Activated CD4-positive, CD25-positive, alpha-beta regulatory T cell treated with anti-CD3 and anti-CD28 coated beads, Interleukin-2, amount 50 U/mL, for 72 hours (primary cell): ENCODE measurements at regions not wholly inside any gene's neighbourhood (a gene's known extent, or its start where the extent isn't known, plus 50 kb on each side); places are given as distances from the start of the nearest gene placed in this dataset.

Experiments
- DNase-seq: peaks from one replicate; pipeline ENCODE4 v3.0.0; 2021

DNA sequence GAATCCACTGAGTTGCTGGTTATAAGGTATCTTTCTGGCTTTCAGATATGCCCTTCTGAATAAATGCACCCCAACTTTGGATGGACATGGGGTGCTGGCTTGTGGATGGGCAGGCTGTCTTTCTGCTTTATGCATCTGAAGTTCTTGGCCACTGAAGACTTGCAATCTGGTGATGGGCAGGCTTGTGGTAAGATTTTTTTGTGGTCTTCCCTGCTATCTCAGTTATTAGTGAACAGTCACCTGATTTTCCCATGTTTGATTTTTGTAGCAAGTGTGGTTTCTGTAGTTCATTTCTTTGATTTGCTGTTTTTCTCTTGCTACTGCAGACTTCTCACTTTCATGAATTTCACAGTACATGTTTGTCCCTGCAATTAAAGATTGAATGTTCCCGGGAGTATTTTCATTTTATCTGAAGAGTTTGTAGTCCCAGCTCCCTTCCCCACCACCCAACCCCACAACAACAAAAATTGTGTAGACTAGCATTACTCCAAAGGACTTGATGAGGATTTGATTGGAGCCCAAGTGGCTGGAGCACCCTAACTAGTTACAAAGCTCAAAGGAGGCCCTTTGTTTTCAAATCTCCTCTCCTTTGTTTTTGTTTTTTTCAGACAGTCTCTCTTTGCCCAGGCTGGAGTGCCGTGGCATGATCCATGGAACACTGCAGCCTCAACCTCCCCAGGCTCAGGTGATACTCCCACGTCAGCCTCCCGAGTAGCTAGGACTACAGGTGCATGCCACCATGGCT lies 63.6 kb upstream of the MGAT5 start:
- DNase-seq, result no peak

DNA sequence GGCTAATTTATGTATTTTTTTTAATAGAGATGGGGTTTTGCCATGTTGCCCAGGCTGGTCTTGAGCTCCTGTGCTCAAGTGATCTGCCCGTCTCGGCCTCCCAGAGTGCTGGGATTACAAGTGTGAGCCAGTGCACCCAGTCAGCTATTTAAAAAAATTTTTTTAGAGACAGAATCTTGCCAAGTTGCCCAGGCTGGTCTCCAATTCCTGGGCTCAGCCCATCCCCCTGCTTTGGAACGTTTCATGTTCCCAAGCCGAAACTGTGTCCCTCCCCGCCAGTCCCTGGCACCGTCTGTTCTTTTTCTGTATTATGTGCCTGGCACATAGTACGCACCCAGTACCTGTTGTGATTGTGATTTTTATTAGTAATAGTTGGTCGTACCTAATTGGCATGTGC lies 63.1 kb upstream of the MGAT5 start:
- no peak for DNase-seq

DNA sequence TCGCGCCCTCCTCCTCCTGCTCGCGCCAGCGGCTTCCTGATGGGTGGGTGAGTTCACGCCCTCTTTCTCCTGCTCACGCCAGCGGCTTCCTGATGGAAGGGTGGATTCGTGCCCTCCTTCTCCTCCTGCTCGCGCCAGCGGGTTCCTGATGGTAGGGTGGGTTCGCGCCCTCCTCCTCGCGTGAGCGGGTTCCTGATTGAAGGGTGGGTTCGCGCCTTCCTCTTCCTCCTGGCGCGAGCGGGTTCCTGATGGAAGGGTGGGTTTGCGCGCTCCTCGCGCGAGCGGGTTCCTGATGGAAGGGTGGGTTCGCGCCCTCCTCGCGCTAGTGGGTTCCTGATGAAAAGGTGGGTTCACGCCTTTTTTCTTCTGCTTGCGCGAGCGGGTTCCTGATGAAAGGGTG lies 62.0 kb upstream of the MGAT5 start:
- no peak for DNase-seq

DNA sequence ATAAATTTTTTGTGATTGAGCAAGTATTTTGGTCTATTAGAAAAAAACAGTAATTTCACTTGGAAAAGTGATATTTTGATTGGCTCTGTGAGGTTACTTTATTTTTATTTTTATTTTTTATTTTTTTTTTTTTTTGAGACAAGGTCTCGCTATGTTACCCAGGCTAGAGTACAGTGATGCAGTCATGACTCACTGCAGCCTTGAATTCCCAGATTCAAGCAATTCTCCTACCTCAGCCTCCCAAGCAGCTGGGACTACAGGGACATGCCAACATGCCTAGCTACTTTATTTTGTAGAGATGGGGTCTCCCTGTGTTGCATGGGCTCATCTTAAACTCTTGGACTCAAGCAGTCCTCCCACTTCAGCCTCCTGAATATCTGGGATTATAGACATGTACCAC lies 60.9 kb upstream of the MGAT5 start:
- DNase-seq, result no peak

DNA sequence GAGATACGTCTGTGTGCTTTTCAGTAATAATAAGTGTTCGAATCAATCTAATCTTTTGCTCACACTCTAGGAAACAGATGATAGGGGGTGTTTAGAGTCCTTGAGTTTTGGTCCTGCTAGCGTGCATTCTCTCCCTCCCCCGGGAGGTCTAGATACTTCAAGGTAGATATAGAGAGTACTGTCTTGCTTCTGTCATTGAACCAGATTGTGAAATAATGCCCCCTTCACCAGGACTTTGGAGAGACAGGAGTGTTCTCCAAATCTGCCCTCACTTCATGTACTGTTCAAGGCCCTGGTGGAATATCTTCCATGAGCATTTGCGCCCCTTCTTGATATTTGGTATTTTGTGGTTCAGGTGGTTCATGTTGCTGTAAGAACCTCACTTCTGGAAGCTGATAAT lies 59.4 kb upstream of the MGAT5 start:
- DNase-seq, result no peak

DNA sequence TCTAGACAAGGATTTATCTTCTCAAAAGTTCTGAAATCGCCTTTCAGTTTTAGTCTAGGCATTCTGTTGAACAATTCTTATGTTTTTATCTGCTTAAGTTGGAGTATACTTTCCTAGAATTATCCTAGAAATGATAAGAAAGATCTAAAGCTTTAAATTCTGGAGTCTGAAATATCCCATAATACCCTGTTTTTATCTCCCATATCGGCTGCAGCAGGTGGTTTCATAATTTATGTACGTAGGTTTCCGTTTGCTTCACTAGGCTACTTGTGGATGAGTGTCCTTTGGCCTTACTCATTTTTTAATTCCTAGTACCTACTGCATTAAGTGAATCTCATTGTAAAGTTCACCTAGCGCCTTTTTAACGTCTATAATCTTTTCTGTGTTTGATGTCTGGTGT lies 58.5 kb upstream of the MGAT5 start:
- no peak for DNase-seq

DNA sequence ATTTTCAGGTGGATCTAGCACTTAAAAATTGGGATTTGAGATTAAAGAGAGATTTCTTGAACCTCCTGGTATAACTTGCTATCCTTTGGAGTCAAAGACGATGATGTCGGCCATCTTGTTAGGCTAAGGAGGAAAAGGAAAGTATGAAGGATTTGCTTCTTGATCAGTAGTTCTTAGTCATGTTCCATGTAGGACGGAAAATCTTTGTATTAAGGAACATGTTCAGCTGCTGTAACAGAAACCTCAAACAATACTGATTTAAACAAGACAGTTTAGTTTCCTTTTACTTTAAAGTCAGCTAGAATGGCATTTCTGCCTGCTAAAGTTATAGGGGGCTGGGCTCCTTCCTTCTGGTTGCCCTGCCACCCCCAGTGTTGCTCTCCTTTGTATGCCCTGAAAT lies 56.4 kb upstream of the MGAT5 start:
- DNase-seq, result no peak

DNA sequence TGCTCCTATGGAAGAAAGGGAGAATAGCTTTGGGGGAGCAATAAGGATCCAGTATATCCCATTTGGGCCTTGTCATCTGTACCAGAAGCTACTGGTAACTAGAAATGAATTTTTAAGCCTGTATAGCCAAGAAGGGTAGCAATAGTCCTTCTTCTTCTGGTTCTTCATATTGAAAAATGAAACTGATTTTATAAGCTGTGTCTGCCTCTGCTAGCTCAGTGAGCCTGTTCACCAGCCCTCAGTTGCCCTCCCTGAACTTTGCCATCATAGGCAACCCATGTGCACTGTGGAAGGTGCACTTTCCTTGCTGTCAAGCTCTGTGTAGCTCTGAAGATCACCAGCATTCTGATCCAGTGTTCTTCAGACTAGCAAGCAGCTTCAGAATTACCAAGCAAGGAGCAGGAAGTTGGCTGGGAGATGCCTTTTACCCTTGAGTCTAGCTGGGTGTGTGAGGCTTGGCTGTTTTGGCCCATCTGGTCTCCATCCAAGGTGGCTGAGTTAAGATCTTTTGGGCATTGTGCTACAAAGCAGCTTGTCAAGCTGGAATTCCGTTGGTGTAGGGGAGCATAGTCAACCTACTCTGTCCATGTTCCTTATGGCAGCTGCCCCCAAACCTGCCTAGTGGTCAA lies 55.8 kb upstream of the MGAT5 start:
- DNase-seq, result no peak

DNA sequence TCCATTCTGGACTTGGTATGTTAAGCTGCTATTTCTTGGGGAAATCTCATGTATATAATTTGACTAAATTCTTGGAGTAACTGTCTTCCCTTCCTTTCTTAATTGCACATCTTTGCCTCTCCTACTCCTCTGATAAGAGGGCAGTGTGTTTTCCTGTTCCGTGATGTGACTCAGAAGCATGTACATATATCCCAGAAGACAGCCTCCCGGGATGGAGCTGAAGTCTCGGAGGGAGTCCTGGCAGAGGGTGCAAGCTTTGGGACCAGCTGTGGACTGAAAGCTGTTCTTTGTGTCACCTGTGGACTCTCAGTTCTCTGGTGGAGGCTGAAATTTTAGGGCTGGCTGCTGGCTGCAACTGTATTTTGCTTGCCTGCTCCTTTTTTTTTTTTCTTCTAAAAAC lies 54.7 kb upstream of the MGAT5 start:
- DNase-seq, result no peak

DNA sequence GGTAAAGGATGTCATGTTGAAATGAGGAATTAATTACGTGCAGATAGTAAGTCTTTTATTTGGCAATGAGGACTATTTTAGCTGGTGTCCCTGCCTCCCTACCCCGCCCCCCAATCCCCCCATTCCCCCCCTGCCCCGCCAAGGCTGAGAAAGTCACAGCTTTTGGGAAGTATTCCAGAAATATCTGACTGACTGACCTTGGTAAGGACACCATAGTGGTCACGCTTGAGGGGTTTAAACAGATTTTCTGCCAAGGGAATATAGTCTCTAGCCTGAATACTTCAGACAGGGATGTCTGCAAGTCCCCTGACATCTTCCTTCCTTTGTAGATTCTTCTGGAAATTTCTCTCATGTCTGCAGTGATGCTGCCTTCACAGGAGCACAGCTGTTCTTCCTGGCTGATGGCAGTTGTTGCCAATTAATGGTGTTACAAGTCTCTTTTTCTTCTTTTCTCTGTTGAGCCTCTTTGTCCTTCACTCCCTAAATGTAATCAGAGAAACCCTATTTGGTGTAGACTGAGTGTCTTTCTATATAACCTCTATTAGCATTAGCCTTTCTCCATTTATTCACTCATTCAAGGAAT lies 53.7 kb upstream of the MGAT5 start:
- DNase-seq, result no peak

DNA sequence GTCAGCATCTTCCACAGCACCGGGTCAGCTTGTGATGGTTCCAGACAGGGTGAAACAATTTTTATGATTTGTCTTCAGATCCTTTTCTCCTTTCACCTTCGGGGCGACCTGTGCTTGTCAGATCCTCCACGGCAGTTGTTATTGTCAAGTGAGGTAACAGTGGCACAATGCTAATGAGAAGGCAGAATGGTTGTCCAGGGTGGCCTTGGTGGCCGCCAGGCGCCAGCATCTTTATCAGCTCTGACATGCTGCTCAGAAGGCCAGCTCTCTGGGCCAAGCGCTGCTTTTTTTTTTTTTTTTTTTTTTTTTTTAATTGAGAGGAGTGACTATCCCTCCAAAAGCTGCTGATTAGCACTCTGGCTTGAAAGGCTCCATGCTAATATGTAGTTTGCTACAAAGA lies 52.3 kb upstream of the MGAT5 start:
- DNase-seq, result no peak

DNA sequence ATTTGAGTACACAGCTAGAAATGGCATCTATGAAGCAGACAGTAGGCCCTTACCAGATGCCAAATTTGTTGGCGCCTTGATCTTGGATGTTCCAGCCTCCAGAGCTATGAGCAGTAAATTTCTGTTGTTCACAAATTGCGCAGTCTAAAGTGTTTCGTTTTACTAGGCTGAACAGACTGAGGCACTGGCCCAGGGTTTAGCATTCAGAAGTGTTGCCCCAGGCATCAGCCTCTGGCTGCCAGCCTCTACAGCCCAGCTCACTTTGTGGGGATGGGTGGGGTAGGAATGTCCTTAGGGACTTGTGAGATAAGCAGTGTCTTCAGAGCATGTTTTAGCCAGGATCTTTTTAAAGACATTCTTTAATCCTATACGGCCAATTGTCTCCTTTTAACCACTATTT lies 51.5 kb upstream of the MGAT5 start:
- no peak for DNase-seq

DNA sequence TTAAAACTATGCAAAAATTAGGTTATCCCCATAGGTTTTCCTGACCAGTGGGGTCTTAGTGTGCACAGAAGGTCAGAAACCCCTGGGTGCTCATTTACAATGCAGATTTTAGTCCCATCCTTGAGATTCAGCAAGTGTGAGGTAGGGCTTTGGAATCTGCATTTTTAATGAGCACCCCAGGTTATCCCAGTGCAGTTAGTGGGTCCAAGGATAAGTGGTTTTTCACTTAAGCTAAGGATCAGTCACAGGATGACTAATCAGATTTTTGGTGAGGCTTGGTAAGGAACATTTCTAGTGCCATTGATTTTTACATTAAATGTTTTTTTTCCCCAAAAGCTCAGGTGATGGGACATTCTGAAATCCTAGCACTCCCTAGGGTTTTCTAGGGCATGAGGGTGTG lies 50.7 kb upstream of the MGAT5 start:
- DNase-seq, result no peak
